ENCODE measurements at regions not wholly inside any gene's neighbourhood (a gene's known extent, or its start where the extent isn't known, plus 50 kb on each side); places are given as distances from the start of the nearest gene placed in this dataset.

GRCh38 chr9:109574061-109574882 lies 76.2 kb upstream of the PTPN3 start:
- peak; percentile 32 for DNase-seq (ENCODE audit: low read depth)
- no peak overlapping the region for H3K4me3 ChIP-seq (ENCODE audit: low read depth, low read length)
- no peaks in the 10 kb centered on the region for H3K36me3 ChIP-seq (ENCODE audit: control insufficient read depth, insufficient read depth, low read length)
- no peaks in the 10 kb centered on the region for H3K27me3 ChIP-seq (ENCODE audit: control insufficient read depth, insufficient read depth, low read length)
- TF ChIP-seq, protein P1, sequence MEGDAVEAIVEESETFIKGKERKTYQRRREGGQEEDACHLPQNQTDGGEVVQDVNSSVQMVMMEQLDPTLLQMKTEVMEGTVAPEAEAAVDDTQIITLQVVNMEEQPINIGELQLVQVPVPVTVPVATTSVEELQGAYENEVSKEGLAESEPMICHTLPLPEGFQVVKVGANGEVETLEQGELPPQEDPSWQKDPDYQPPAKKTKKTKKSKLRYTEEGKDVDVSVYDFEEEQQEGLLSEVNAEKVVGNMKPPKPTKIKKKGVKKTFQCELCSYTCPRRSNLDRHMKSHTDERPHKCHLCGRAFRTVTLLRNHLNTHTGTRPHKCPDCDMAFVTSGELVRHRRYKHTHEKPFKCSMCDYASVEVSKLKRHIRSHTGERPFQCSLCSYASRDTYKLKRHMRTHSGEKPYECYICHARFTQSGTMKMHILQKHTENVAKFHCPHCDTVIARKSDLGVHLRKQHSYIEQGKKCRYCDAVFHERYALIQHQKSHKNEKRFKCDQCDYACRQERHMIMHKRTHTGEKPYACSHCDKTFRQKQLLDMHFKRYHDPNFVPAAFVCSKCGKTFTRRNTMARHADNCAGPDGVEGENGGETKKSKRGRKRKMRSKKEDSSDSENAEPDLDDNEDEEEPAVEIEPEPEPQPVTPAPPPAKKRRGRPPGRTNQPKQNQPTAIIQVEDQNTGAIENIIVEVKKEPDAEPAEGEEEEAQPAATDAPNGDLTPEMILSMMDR (IDR thresholded peaks at IDR 0.05; ENCODE audit: insufficient read depth, low read length, poor library complexity, severe bottlenecking): peak; percentile 62

GRCh38 chr9:109576762-109577161 lies 78.7 kb upstream of the PTPN3 start:
- Histone ChIP-seq H3K4me3 (ENCODE audit: low read depth, low read length) (no peak overlapping the region), H3K36me3 (ENCODE audit: control insufficient read depth, insufficient read depth, low read length) (no peaks in the 10 kb centered on the region), H3K27me3 (ENCODE audit: control insufficient read depth, insufficient read depth, low read length) (no peaks in the 10 kb centered on the region)
- TF ChIP-seq, protein P1 (IDR thresholded peaks at IDR 0.05; ENCODE audit: insufficient read depth, low read length, poor library complexity, severe bottlenecking): no peak
- no peak for DNase-seq (ENCODE audit: low read depth)

DNA sequence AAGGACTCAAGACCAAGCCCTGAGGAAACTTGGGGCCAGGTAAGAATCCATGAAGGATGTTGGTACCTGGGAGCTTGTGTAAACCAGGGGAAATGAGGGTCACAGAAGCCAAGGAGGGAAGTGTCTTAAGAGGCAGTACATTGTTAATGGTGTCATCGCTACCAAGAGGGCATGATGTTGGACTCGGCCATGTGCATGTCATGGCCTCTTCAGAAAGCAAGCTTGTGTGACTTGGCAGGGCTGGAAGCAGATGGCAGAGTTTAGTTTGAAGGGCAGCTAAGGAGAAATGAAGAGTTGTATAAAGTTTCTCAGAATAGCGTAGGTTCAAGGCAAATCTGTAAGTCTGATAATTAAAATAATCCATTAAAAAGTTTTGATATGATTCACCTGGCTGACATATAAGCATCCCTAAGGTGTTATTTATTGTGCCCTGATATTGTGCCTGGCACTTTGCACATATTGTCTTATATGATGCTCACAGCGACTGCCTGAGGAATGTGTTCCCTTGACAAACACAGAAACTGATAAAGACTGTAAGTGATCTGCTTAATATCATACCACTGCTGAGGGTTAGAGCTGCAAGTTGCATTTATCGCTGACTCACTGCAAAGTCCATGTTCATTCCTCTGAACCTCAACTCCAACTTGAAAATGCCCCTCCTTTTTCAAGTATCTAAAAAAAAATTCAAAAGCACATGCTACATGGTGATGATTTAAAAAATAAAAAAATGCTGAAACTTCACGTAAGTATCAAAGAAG lies 81.3 kb upstream of the PTPN3 start:
- DNase-seq (ENCODE audit: low read depth): no peak
- Histone ChIP-seq H3K36me3 (ENCODE audit: control insufficient read depth, insufficient read depth, low read length) (no peaks in the 10 kb centered on the region), H3K27me3 (ENCODE audit: control insufficient read depth, insufficient read depth, low read length) (no peaks in the 10 kb centered on the region), H3K4me3 (ENCODE audit: low read depth, low read length) (no peak overlapping the region)
- TF ChIP-seq, protein P1 (IDR thresholded peaks at IDR 0.05; ENCODE audit: insufficient read depth, low read length, poor library complexity, severe bottlenecking): no peak

DNA sequence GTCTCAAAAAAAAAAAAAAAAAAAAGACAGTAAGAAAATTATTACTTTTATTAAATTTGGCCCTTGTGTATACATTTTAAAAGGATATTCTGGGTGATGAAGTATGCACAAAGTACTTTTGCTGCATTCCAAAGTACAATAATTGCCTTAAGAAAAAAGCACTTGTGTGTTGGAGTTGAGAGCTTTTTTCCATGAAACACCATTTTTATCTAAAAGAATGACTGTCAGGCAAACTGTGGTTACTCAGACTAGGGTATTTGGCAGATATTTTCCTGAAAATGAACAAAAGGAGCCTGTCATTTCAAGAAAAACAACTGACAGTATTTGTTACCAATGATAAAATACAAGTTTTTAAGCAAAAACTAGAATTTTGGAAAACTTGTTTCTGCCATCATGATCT lies 84.3 kb upstream of the PTPN3 start:
- no peaks in the 10 kb centered on the region for H3K36me3 ChIP-seq (ENCODE audit: control insufficient read depth, insufficient read depth, low read length)
- TF ChIP-seq, protein P1 (IDR thresholded peaks at IDR 0.05; ENCODE audit: insufficient read depth, low read length, poor library complexity, severe bottlenecking): no peak
- no peaks in the 10 kb centered on the region for H3K27me3 ChIP-seq (ENCODE audit: control insufficient read depth, insufficient read depth, low read length)
- no peak for DNase-seq (ENCODE audit: low read depth)
- no peak overlapping the region for H3K4me3 ChIP-seq (ENCODE audit: low read depth, low read length)

GRCh38 chr9:109584205-109584604 lies 86.1 kb upstream of the PTPN3 start:
- Histone ChIP-seq H3K4me3 (ENCODE audit: low read depth, low read length) (no peak overlapping the region), H3K36me3 (ENCODE audit: control insufficient read depth, insufficient read depth, low read length) (no peaks in the 10 kb centered on the region), H3K27me3 (ENCODE audit: control insufficient read depth, insufficient read depth, low read length) (no peaks in the 10 kb centered on the region)
- no peak for DNase-seq (ENCODE audit: low read depth)
- TF ChIP-seq, protein P1 (IDR thresholded peaks at IDR 0.05; ENCODE audit: insufficient read depth, low read length, poor library complexity, severe bottlenecking): no peak

Measured in kidney epithelial cell (primary cell).